ENCODE measurements at regions not wholly inside any gene's neighbourhood (a gene's known extent, or its start where the extent isn't known, plus 50 kb on each side); places are given as distances from the start of the nearest gene placed in this dataset.

DNA sequence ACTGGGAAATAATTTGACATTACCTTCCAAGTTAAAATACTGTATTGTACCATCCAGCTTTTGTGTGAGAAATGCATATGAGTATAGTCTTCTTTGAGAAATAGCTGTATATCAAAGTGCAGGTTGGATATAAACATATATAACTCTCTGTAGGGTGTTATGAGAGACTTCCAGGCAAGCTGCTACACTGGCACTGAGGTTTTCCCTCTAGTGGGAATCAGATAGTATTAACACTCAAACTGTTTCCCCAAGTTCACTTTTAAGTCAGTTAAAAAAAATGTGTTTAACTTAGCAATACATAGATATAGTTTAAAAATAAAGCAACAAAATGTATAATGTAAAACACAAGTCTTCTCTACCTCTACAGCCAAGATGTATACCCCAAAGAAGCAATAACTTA, 368.4 kb upstream of the SLC8A1 start:
- no peak for DNase-seq

DNA sequence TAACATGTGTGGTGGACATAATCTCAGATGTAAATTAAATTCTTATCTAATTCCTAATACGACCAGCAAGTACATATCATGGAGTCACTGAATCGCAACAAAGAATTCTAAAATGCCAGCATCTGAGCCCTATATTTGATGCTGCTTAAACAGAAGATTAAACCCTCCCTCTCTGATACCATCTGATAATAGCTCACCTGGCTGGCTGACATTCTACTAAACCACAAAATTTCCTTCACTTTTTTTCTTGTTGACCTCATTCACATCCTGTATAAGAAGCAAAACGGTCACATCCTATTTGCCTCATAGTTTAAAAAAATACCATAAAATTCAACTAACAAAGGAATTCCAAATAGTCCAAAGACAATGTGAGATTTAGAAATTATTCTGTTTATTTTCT, 371.6 kb upstream of the SLC8A1 start:
- no peak for DNase-seq

DNA sequence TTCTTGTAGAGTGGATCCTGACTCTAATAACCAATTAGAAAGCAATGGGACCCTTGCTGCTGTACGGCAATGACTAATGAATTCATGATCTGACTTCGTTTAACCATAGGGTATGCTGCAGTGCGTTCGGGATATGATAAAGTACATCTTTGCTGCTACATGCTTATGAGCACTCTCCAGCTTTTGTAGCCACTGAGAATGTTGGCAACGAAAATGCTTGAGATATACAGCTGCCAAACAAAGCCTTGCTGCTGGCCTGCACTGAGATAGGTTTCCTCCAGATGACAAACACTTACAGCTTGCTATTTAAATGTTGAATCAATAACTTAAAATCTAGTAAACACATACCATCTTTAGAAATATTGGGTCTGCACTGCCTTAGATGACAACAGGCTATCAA, 372.4 kb upstream of the SLC8A1 start:
- no peak for DNase-seq

DNA sequence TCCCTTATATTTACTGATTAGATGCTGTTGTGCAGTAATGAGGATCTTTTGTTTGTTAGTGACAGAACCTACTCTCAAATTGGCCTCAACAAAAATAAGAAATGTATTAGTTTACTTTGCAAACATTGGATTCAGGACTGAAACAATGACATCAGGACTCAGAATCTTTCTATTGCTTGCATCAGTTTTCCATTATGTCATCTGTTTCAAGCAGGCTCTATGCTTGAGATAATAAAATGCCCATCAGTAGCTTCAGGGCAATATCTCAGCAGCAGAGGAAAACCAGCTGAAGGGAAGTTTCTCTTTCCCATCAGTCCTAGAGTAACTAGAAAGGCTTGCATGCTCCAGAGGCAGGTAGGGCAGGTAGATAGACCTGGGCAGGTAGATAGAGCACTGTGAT, 375.5 kb upstream of the SLC8A1 start:
- DNase-seq = no peak

DNA sequence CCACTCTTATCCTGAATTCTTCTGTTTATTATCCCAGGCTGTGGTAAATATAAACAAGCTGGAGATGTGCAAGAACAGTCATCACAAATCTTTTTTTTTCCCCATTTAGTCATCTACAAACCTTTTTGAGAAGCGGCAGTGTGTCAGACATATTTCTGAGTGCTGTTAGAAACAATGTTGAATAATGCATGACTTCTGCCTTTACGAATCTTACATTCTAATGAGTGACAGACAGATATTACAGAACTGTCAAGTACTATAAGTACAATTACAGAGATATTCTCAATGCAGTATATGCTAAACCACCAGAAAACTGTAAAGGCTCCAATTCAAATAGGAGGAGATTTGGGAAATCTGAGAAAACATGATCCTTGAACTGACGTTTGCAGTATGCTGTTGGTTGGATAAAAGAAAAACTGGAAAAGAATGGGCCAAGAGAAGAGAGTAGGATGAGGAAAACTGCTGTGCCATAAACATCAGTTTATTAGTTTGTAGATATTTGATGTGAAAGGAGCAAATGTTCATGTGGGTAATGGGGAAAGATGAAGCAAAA, 379.5 kb upstream of the SLC8A1 start:
- no peak for DNase-seq

DNA sequence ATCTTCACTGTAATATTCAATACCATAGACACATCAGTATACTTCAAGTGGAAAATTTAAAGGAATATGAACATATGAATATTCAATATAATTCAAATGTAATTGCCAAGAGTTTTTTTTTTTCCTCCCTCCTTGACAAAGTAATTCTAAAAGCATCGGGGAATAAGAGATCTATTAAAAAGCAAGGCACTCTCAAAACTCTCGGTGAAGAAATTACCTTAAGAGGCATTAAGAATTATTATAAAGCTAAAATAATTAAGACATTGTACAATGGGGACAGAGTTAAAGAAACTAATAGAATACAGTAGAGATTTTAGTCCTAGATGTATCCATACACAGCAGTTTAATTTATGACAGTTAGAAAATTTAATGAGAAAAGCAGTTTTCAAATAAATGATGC, 390.0 kb upstream of the SLC8A1 start:
- no peak for DNase-seq

DNA sequence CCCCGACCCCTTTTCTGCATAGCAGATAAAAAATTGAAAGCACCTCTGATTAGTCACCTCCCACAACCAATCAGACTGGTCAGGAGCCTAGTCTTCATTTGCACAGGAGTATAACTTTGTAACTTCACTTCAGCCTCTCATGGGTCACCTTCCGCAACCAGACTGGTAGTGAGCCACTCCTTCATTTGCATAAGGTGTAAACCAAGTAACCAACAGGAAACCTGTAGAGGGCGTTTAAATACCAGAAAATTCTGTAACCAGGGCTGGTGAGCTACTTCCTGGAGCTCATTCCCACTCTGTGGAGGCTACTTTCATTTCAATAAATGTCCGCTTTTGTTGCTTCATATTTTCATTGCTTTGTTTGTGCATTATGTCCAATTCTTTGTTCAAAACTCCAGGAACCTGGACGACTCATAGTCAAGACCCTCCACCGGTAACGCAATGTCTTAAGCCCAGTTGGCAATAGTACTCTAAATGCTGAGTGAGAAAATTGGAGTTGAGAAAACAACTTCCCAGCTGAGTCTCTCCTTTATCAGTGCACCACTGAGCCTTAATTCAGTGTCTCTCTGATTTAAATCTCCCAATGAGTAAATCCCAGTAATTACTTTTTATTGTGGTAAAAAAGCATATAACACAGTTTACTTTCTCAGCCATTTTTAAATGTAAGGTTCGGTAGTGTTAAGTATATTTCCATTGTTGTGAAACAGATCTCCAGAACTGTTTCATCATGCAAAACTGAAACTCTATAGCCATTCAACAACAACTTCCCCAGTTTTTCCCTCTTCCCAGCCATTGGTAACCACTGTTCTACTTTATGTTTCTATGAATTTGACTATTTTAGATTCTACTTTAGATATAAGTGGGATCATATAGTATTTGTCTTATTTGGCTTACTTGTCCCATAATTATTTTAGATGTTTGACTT, 392.7 kb upstream of the SLC8A1 start:
- no peak for DNase-seq

DNA sequence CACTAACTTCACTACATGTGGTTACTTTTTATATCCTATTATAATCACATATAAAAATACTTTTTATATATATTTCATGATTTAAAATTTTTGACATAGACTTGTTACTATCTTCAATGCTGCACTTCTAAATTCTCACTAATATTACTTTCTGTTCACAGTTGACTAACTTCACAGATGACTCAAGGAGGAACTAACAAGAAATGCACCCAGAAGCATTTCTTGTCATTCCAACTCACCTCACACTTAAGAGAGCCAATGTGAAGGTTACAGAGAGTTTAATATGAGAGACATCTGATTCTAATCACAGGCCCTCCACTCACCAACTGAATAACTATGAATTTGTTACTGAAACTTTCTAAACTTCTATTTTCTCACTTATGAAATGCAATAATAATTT, 399.8 kb upstream of the SLC8A1 start:
- no peak for DNase-seq

DNA sequence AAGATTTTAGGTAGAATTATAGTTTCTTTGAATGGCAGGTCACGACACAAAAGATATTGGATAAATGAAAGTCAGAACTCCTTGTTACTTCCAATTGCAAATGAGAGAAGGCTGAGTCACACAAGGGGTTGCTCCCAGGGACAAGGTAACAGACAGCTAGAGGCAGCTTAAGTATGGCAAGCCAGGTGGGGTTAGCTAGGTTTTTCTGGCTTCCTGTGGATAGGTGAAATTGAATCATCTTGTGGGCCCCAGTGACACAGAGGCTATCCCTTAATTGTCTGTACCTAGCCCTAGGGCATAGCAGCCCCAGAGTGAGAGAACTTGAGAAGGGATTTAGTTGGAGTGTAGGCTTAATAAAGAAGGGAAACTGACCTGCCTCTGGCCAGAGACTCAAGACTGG, 407.7 kb upstream of the SLC8A1 start:
- no peak for DNase-seq

DNA sequence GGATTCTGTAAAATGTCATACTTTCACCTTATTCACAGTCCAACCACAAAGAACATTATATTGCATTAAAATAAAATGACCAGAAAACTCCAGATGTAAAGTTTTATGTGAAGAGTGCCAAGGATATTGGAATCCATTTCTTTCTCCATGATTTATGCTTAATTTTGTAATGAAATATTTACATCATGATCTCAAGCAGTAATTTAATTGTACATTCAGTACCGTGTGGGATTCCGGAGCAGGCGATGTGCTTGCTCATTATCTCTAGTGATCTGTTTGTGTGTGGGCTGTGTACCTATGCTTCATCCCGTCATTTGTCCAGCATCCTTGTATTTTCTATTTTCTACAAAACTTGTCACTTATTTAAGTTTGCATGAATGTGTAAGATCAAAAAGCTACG, 415.9 kb upstream of the SLC8A1 start:
- DNase-seq = no peak

DNA sequence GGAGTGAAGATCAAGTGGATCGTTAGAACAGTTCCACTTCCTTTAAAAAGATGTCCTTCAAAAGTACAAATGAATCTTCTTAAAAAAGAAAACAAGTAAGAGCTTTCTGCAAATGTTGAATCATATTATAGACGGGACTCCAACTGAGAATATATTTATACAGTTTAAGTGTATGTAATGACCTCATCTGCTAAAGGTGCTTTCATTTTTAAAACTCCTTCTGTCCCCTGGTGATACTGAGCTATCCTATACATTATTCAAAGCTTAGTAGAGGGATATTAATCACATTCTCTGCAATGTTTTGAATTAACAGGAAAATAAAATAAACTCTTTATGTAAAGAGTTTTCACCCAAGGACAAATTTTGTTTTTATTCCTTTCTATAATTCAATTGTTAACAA, 420.7 kb upstream of the SLC8A1 start:
- no peak for DNase-seq

DNA sequence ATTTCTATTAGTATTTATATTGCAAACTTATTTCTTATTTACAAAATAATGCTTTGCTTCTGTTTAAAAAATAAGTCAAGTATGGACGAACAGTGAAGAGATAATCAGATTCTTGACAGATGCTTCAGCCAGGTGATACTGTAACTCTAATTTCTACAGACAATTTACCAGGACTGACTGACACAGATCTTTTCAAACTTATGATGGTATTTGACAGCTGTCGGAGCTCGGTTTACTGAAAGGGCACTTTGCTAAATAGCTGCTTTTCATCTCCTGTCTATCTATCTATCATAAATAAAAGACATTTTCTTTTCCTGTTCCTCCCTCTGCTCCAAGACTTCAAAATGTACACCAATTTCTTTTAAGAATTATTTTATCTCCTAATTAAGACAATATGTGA, 422.5 kb upstream of the SLC8A1 start:
- no peak for DNase-seq

DNA sequence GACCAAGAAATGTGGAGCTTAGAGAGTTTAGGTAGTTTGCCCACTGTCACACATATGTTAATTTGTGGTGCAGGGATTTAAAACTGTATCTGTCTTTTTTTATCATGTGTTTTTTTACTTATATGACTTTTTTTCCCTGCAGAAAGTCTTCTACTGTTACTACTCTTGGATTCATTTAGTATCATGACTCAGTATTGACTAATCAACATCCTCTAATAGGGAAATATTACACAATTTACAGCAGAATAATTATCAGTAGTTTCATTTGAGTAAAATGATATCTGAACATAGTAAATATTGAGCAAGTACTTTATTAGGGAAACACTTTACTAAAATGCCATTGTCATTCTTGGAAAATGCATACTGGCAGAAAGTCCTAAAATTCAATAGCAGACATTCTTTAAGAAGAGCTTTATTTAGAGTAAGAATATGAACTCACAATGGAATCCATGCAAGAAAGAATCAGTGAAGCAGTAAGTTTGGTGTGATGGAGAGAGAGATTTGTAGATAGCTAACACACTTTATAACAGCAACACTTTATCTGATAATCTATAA, 425.9 kb upstream of the SLC8A1 start:
- no peak for DNase-seq

DNA sequence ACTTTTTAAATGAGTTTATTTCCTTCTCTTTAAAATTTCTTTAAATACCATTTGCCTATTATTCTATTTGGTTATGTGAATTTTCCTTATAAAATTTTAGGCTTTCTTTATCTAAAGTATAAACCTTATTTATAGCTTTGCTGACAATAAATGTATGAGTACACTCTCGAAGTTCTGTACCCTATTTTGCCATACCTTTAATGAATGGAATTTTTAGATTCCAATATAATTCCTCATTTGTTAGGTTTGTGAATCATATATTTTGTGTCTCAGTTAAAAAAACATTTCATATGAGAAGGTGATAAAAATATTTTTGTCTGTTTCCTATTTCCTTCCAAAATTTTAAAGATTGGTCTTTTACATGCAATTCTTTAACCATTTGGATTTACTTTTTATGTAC, 427.4 kb upstream of the SLC8A1 start:
- DNase-seq = no peak

DNA sequence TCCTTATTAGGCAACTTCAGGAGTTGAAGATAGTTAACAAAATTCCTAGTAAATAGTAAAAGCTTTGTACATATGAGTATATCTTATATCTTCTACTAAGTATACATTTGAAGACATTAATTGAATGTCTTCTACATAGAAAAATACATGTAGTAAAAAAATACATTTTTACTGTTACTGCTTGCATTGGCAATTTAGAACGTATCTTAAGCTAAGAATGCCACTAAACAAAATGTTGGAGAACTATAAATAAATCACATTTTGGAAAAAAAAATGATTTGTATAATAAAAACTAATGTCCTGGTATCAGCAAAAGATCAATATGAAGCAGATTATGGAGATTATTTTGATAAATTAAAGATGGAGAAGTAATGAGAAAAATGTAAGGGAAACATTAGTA, 434.2 kb upstream of the SLC8A1 start:
- no peak for DNase-seq

DNA sequence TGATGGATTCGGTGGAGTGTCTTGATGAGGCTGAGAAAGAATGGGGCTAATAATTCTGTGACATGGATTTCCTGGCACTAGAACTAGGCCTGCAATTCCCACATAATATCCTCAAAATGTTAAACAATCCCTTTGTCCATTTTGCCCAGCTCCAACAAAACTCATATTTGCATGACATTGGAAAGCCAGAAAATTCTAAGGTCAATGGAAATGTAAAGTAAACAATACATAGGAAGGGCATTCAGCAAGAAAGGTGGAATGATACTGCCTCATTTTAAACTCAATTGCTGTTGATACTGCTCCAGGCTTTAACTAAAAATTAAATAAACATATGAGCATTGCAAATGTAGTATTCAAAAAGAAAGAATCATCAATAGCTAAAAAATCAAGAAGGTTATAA, 434.8 kb upstream of the SLC8A1 start:
- no peak for DNase-seq

DNA sequence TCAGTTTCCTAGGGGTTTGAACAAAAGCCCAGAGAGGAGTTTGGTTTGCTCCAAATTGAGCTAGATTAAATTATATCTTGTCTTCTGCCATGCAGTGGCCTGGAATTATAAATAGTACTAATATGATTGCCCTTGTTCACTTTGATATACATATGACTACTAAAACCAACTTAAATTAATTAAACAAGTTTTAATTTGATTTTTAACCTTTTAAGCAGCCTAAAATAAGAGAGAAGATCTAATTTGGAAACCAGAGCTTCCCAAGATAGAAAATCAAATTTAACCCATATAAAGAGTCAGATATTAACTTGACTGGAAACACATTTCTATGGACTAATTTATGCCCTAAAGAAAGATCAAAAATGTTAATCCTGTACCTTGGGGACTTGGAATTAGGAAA, 444.5 kb upstream of the SLC8A1 start:
- DNase-seq = no peak

DNA sequence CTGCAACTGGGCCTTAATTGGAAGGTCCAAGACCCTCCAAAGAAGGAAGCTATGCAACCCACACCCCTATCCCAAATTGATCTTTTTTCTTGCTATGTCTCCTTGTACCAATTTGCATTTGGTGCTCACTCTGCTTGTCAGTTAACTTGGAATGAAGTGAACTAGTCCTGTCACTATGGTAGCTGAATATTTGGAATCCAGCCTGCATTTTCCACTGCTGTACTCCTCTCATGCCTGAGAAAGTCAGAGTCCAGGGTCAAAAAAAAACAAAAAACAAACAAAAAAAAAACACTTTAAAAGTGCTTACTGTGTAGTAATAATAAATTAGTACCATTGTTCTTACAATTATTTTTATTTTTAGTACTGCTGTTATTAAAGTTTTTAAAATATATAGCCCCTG, 462.8 kb upstream of the SLC8A1 start:
- no peak for DNase-seq

DNA sequence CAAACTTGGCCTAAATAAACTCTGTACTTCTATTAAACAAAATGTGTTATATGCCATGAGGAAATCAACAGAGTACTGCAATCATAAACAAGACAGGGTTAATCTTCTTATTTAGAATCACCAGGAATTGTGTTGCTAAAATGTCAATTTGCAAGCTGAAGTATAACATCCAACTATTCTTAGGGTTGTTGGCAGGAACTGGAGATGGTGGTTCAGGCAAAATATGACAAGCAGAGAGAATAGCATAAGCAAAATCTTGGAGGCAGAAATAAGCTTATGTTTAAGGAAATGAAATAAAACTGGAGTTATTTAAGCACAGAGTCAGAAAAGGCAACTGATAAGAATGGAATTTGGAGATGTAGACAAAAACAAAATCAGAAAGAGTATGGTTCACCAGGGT, 463.8 kb upstream of the SLC8A1 start:
- no peak for DNase-seq

DNA sequence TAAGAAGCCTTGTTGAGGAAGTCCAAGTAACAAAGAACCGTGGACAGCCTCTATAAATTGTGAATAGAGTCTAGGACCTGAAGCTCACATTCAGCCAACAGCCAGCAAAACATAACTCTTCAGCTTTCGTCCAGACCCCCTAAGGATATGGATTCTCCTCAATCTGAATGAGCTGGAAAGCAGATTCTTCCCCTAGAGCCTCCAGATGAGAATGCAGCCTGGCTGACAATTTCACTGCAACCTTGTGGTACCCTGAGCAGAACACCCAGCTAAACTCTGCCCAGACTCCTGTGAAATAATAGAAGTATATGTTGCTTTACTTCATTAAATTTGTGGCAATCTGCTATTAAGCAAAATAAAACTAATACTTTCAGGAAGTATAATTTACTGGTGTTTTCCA, 483.5 kb upstream of the SLC8A1 start:
- no peak for DNase-seq

DNA sequence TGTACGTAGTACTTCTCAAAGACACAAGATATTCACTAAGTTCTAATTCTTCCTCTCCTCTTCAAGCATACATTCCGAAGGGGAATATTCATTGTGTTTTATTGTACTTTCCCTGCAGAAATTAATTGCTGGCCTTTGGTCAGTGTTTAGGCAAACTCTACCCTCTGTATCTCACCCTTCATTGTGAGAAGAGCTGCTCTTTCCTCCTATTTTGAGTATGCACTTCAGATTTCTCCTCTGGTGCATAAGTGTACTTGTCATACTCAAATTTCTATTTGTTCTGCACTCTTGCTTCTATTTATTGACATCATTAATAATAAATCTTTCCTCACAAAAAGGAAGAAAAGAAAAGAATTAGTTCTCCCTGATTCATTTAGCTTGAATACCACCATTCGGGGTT, 485.4 kb upstream of the SLC8A1 start:
- DNase-seq = no peak

DNA sequence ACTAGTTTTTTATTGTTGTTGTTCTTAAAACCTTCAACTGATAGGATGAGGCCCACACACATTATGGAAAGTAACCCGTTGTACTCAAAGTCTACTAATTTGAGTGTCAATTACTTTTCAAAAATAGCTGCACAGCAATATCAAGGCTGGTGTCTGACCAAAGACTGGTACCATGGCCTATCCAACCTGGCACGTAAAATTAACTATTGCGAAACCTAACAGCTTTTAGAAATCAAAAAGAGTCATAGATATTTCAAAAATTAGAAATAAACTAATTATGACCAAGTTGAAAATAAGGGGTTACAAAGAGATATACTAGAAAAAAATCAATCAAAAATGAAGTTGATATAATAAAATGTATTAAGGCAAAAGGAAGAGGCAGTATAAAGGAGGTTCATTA, 501.5 kb upstream of the SLC8A1 start:
- DNase-seq = no peak

DNA sequence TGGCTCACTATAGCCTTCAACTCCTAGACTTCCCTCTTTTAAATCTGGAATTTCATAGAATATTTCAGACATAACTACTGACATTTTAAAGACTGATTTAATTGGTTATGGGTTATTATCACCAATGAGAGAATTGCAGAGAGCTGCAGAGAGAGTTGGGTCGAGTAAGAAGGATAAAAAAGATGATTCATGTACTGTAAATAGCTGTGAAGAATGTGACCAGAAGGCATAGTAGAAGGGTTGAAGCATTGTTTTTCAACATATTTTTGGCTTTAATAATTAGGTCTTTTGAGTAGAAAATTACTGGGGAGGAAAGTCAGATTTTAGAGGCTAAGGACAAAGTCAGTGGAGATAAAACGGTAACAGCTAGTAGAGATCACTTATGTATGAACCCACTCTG, 503.2 kb upstream of the SLC8A1 start:
- DNase-seq = no peak

DNA sequence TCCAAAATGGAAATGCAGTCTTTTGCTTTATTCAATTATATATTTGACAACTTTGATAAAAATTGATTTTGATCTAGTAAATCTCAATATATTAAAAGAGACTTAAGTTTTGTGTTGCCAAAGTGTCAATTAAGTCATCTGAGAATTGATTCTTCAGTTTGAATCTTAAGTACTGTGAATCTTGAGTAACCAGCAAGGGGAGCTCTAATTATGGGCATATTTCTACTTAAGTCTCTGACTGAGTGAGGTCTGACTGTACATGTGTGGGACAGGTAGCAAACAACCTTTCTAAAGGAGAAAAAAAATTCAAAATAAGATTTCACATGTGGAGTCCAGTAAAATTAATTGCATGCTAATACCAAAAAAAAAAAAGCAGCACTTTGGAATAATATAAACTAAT, 503.7 kb upstream of the SLC8A1 start:
- DNase-seq = no peak

DNA sequence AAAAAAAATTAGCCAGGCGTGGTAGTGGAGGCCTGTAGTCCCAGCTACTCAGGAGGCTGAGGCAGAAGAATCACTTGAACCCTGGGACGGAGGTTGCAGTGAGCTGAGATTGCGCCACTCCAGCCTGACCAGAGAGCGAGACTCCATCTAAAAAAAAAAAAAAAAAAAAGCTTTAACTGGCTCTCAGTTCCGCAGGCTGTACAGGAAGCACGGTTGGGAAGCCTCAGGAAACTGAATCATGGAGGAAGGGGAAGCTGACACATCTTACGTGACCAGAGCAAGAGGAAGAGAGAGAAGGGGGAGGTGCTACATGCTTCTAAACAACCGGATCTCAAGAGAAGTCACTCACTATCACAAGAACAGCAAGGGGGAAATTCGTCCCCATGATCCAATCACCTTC, 505.6 kb upstream of the SLC8A1 start:
- DNase-seq = no peak
